ENCODE measurements at regions not wholly inside any gene's neighbourhood (a gene's known extent, or its start where the extent isn't known, plus 50 kb on each side); places are given as distances from the start of the nearest gene placed in this dataset.

DNA sequence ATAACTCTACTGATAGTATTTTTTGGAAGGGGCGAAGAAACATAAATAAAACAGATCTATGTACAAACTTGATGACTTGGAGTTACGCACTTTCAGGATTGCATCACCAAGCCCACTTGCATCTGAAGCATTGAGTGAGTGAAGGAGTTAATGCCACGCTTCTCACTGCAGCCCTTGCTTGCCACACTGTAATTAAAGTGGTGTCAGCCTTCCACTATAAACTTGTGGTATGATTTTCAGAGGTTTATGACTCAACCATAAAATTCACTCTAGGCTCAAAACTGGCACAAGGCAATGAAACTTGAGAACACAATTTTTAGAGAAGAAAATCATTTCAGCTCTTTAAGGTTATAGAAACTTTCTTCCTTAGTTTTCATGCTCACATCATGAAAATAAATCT is 93.9 kb upstream of the PRMT6 start:
- BruUV-seq (replicated peaks): no TSS peak
- no peak overlapping the region for H2AFZ ChIP-seq (ENCODE audit: low read depth, low read length)
- H3K9me1 ChIP-seq (replicated peaks; ENCODE audit: control insufficient read depth, extremely low read depth, insufficient read depth, low read length): no peaks in the 10 kb centered on the region
- ChIA-PET CTCF (no interaction called here), POLR2A (no interaction called here)
- dilution Hi-C loops (cut with MboI; ENCODE audit: extremely low pct_ligation_motif_present, low sequenced_read_pairs) (no loop called here), intact Hi-C loops (cut with micrococcal nuclease) (no loop called here)
- no peaks in the 10 kb centered on the region for H3K36me3 ChIP-seq (ENCODE audit: control insufficient read depth in 2 of 2, extremely low read depth in 1 of 2, insufficient read depth in 2 of 2, low read length in 2 of 2)
- H3K4me1 ChIP-seq (ENCODE audit: control insufficient read depth, extremely low read depth, insufficient read depth, low read length): no peaks in the 10 kb centered on the region
- FAIRE-seq (no peak), DNase-seq (ENCODE audit: low read depth, low spot score) (no peak)
- H3K9ac ChIP-seq (replicated peaks; ENCODE audit: extremely low read depth, insufficient read depth, low read length): no peak overlapping the region
- H3K27ac ChIP-seq (ENCODE audit: insufficient read depth, low read depth, low read length): no peak overlapping the region
- H3K79me2 ChIP-seq (ENCODE audit: control insufficient read depth, insufficient read depth, low read length): no peaks in the 10 kb centered on the region
- H4K20me1 ChIP-seq (replicated peaks; ENCODE audit: control insufficient read depth, extremely low read depth, insufficient read depth, low read length): no peaks in the 10 kb centered on the region
- no peaks in the 10 kb centered on the region for H3K27me3 ChIP-seq (ENCODE audit: control insufficient read depth in 2 of 2, insufficient read depth in 2 of 2, low read length in 2 of 2)
- TF ChIP-seq, protein P1, sequence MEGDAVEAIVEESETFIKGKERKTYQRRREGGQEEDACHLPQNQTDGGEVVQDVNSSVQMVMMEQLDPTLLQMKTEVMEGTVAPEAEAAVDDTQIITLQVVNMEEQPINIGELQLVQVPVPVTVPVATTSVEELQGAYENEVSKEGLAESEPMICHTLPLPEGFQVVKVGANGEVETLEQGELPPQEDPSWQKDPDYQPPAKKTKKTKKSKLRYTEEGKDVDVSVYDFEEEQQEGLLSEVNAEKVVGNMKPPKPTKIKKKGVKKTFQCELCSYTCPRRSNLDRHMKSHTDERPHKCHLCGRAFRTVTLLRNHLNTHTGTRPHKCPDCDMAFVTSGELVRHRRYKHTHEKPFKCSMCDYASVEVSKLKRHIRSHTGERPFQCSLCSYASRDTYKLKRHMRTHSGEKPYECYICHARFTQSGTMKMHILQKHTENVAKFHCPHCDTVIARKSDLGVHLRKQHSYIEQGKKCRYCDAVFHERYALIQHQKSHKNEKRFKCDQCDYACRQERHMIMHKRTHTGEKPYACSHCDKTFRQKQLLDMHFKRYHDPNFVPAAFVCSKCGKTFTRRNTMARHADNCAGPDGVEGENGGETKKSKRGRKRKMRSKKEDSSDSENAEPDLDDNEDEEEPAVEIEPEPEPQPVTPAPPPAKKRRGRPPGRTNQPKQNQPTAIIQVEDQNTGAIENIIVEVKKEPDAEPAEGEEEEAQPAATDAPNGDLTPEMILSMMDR (IDR thresholded peaks at IDR 0.05; ENCODE audit: extremely low read depth in 1 of 2, insufficient read depth in 1 of 2, low read depth in 1 of 2, low read length in 2 of 2): no peak
- TF ChIP-seq EZH2 (IDR thresholded peaks at IDR 0.05; ENCODE audit: borderline replicate concordance, low read depth, low read length, severe bottlenecking) (no peak), POLR2A (IDR thresholded peaks at IDR 0.05; ENCODE audit: low read depth, low read length) (no peak), POLR2AphosphoS5 (IDR thresholded peaks at IDR 0.05; ENCODE audit: insufficient read depth, low read depth, low read length) (no peak)
- TF ChIP-seq, protein P2, sequence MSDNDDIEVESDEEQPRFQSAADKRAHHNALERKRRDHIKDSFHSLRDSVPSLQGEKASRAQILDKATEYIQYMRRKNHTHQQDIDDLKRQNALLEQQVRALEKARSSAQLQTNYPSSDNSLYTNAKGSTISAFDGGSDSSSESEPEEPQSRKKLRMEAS (IDR thresholded peaks at IDR 0.05; ENCODE audit: insufficient read depth, insufficient read length): no peak
- no peaks in the 10 kb centered on the region for H3K9me3 ChIP-seq (replicated peaks; ENCODE audit: control insufficient read depth, insufficient read depth, low read length)
- H3K4me2 ChIP-seq (ENCODE audit: insufficient read depth, low read length): no peak overlapping the region
- no peak overlapping the region for H3K4me3 ChIP-seq (replicated peaks in 1 of 3; ENCODE audit: insufficient read depth in 1 of 3, low read depth in 1 of 3, low read length in 3 of 3)

DNA sequence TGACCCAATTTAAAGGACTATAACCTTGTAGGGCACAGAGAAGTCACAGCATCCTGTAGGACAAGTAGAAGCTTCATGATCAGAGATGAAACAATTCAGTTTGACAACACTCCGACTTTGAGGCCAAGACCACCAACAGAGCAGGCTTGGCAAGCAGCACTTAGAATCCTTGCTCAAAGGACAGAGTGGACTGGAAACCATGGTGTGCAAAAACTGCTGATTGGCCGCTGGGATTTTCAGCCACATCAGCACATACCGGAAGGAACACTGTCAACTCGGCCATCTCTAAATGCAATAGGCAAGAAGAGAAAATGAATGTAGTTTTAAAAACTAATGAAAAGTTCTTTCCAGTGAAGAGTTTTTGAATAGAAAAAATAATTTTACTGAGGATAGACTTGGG is 92.0 kb upstream of the PRMT6 start:
- no peak overlapping the region for H3K4me2 ChIP-seq (ENCODE audit: insufficient read depth, low read length)
- no peaks in the 10 kb centered on the region for H3K9me1 ChIP-seq (replicated peaks; ENCODE audit: control insufficient read depth, extremely low read depth, insufficient read depth, low read length)
- BruUV-seq (replicated peaks): no TSS peak
- no peak overlapping the region for H3K9ac ChIP-seq (replicated peaks; ENCODE audit: extremely low read depth, insufficient read depth, low read length)
- POLR2A ChIA-PET: no interaction called here
- intact Hi-C loops (cut with micrococcal nuclease): no loop called here
- no peak overlapping the region for H3K27ac ChIP-seq (ENCODE audit: insufficient read depth, low read depth, low read length)
- TF ChIP-seq POLR2A (IDR thresholded peaks at IDR 0.05; ENCODE audit: low read depth, low read length): no peak
- no peak for TF ChIP-seq FOS (IDR thresholded peaks at IDR 0.05; ENCODE audit: borderline replicate concordance, insufficient read depth, low read length)
- no peak for TF ChIP-seq MYC (IDR thresholded peaks at IDR 0.05; ENCODE audit: low read depth, low read length)
- TF ChIP-seq, protein P2 (IDR thresholded peaks at IDR 0.05; ENCODE audit: insufficient read depth, insufficient read length): no peak
- no peak for TF ChIP-seq EZH2 (IDR thresholded peaks at IDR 0.05; ENCODE audit: borderline replicate concordance, low read depth, low read length, severe bottlenecking)
- no peak for TF ChIP-seq GATA2 (IDR thresholded peaks at IDR 0.05; ENCODE audit: insufficient read depth, insufficient read length, low read depth, low read length)
- no peak for TF ChIP-seq JUN (IDR thresholded peaks at IDR 0.05; ENCODE audit: borderline replicate concordance, insufficient read depth, insufficient read length, low read depth)
- no peak for TF ChIP-seq POLR2AphosphoS5 (IDR thresholded peaks at IDR 0.05; ENCODE audit: insufficient read depth, low read depth, low read length)
- TF ChIP-seq, protein P1 (IDR thresholded peaks at IDR 0.05; ENCODE audit: extremely low read depth in 1 of 2, insufficient read depth in 1 of 2, low read depth in 1 of 2, low read length in 2 of 2): no peak
- dilution Hi-C loops (cut with MboI; ENCODE audit: extremely low pct_ligation_motif_present, low sequenced_read_pairs): no loop called here
- H2AFZ ChIP-seq (ENCODE audit: low read depth, low read length): no peak overlapping the region
- FAIRE-seq: no peak
- H3K27me3 ChIP-seq (ENCODE audit: control insufficient read depth in 2 of 2, insufficient read depth in 2 of 2, low read length in 2 of 2): no peaks in the 10 kb centered on the region
- H3K79me2 ChIP-seq (ENCODE audit: control insufficient read depth, insufficient read depth, low read length): no peaks in the 10 kb centered on the region
- H3K9me3 ChIP-seq (replicated peaks; ENCODE audit: control insufficient read depth, insufficient read depth, low read length): no peaks in the 10 kb centered on the region
- no peaks in the 10 kb centered on the region for H3K36me3 ChIP-seq (ENCODE audit: control insufficient read depth in 2 of 2, extremely low read depth in 1 of 2, insufficient read depth in 2 of 2, low read length in 2 of 2)
- no peak for DNase-seq (ENCODE audit: low read depth, low spot score)
- CTCF ChIA-PET: no interaction called here
- no peak overlapping the region for H3K4me3 ChIP-seq (replicated peaks in 1 of 3; ENCODE audit: insufficient read depth in 1 of 3, low read depth in 1 of 3, low read length in 3 of 3)
- H4K20me1 ChIP-seq (replicated peaks; ENCODE audit: control insufficient read depth, extremely low read depth, insufficient read depth, low read length): no peaks in the 10 kb centered on the region
- H3K4me1 ChIP-seq (ENCODE audit: control insufficient read depth, extremely low read depth, insufficient read depth, low read length): no peaks in the 10 kb centered on the region

Data from endothelial cell of umbilical vein (primary cell).